Neuronal stem cell (in vitro differentiated cells): ENCODE measurements at regions not wholly inside any gene's neighbourhood (a gene's known extent, or its start where the extent isn't known, plus 50 kb on each side); places are given as distances from the start of the nearest gene placed in this dataset.

Source experiments
- DNase-seq: peaks from one replicate; pipeline ENCODE4 v3.0.0-alpha.2; 2013; ENCODE audit warnings: low spot score
- H2AFZ ChIP-seq: one replicate; pipeline ENCODE4 v1.6.1; 2013; ENCODE audit warnings: mild to moderate bottlenecking, low read length, inconsistent platforms
- H2AK5ac ChIP-seq: 2 replicates; pipeline ENCODE4 v1.6.1; 2013; ENCODE audit warnings: low read depth, mild to moderate bottlenecking, inconsistent platforms, low read length, moderate library complexity, mixed read lengths
- H2BK120ac ChIP-seq: 2 replicates; pipeline ENCODE4 v1.6.1; 2013; ENCODE audit warnings: low read depth, mild to moderate bottlenecking, inconsistent platforms, low read length, moderate library complexity, mixed read lengths
- H2BK12ac ChIP-seq: one replicate; pipeline ENCODE4 v1.6.1; 2013; ENCODE audit warnings: low read length, inconsistent platforms
- H2BK15ac ChIP-seq: 2 replicates; pipeline ENCODE4 v1.6.1; 2013; ENCODE audit warnings: mild to moderate bottlenecking, low read length, inconsistent platforms, mixed read lengths
- H2BK5ac ChIP-seq: one replicate; pipeline ENCODE4 v1.6.1; 2013; ENCODE audit warnings: inconsistent platforms, mild to moderate bottlenecking, low read length, moderate library complexity
- H3K14ac ChIP-seq: one replicate; pipeline ENCODE4 v1.6.1; 2013; ENCODE audit warnings: low read length, inconsistent platforms
- H3K18ac ChIP-seq: 2 replicates; pipeline ENCODE4 v1.6.1; 2013; ENCODE audit warnings: low read length, inconsistent platforms
- H3K23ac ChIP-seq: 2 replicates; pipeline ENCODE4 v1.6.1; 2013; ENCODE audit warnings: low read depth, mild to moderate bottlenecking, mixed read lengths, low read length, inconsistent platforms; ENCODE audit not compliant: poor library complexity
- H3K27ac ChIP-seq: replicated peaks from 3 replicates; pipeline ENCODE4 v1.5.1; 2013; ENCODE audit warnings: low read length, inconsistent platforms
- H3K27me3 ChIP-seq, 3 experiments: 2 replicates each; pipeline ENCODE4 v1.6.1; 2013; ENCODE audit warnings: low read length in 3 of 3, mild to moderate bottlenecking in 2 of 3, inconsistent platforms in 1 of 3, low read depth in 1 of 3, mixed read lengths in 1 of 3, moderate library complexity in 1 of 3; ENCODE audit not compliant: control insufficient read depth in 3 of 3, insufficient read depth in 3 of 3
- H3K36me3 ChIP-seq, 2 donors: replicated peaks in 1 of 2; 2 replicates each; pipeline ENCODE4 v1.6.1; 2013; ENCODE audit warnings: low read length in 2 of 2; ENCODE audit not compliant: control insufficient read depth in 2 of 2, insufficient read depth in 2 of 2
- H3K4ac ChIP-seq: 2 replicates; pipeline ENCODE4 v1.6.1; 2013; ENCODE audit warnings: inconsistent platforms, mild to moderate bottlenecking, low read length, moderate library complexity
- H3K4me1 ChIP-seq, 2 donors: 1 replicate in 1 of 2; 2 replicates in 1 of 2; pipeline ENCODE4 v1.6.1; 2013; ENCODE audit warnings: low read length in 2 of 2, low read depth in 1 of 2; ENCODE audit not compliant: control insufficient read depth in 2 of 2, insufficient read depth in 1 of 2
- H3K4me2 ChIP-seq: one replicate; pipeline ENCODE4 v1.6.1; 2013; ENCODE audit warnings: mild to moderate bottlenecking, low read length, inconsistent platforms; ENCODE audit not compliant: insufficient read depth, poor library complexity, severe bottlenecking
- H3K4me3 ChIP-seq, 2 donors: 2 replicates each; pipeline ENCODE4 v1.5.1; 2013; ENCODE audit warnings: low read length in 2 of 2, mild to moderate bottlenecking in 2 of 2, inconsistent platforms in 1 of 2, moderate library complexity in 1 of 2
- H3K79me1 ChIP-seq: one replicate; pipeline ENCODE4 v1.6.1; 2013; ENCODE audit warnings: low read depth, mild to moderate bottlenecking, inconsistent platforms, low read length, moderate library complexity
- H3K9ac ChIP-seq: one replicate; pipeline ENCODE4 v1.6.1; 2013; ENCODE audit warnings: mild to moderate bottlenecking, low read depth, low read length, inconsistent platforms; ENCODE audit not compliant: poor library complexity
- H3K9me3 ChIP-seq, 2 donors: replicated peaks in 1 of 2; 2 replicates each; pipeline versions ENCODE3 to v1.6.1; 2013; ENCODE audit warnings: low read length in 2 of 2, mild to moderate bottlenecking in 2 of 2, inconsistent platforms in 1 of 2, low read depth in 1 of 2, mixed read lengths in 1 of 2, moderate library complexity in 1 of 2; ENCODE audit not compliant: control insufficient read depth in 2 of 2, insufficient read depth in 1 of 2
- H4K8ac ChIP-seq: one replicate; pipeline ENCODE4 v1.6.1; 2013; ENCODE audit warnings: low read depth, mild to moderate bottlenecking, inconsistent platforms, low read length, moderate library complexity
- H4K91ac ChIP-seq: one replicate; pipeline ENCODE4 v1.6.1; 2013; ENCODE audit warnings: low read length, low read depth, mild to moderate bottlenecking, inconsistent platforms; ENCODE audit not compliant: poor library complexity
- WGBS, 2 donors: extraction: QIAGEN DNeasy Blood & Tissue Kit; methylation state at CpG; one replicate each; pipeline ENCODE4 v1.1.7; 2013; ENCODE audit warnings: missing lambda C conversion rate in 2 of 2, mixed read lengths in 1 of 2; ENCODE audit not compliant: insufficient read length in 2 of 2, insufficient replicate concordance in 1 of 2; ENCODE audit errors: extremely low coverage in 2 of 2; 5-methylcytosine and 5-hydroxymethylcytosine counted together

DNA sequence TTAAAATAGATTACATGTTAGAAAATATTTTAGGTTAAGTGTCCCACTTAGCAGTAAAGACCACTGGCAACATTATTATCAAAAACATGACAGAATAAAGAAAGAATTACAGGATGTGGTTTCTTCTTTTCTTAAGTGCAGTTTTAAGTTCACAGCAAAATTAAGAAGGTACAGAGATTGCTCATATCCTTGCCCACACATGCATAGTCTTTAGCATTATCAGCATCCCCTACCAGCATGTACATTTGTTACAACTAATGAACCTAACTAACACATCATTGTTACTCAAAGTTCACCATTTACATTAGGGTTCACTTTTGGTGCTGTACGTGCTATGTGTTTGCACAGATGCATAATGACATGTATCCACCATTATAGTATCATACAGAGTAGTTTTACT is 837.7 kb upstream of the CDH9 start:
- Histone ChIP-seq H3K27me3 (no peaks in the 10 kb centered on the region), H3K27ac (no peak overlapping the region), H3K18ac (no peak overlapping the region), H2BK12ac (no peak overlapping the region), H3K79me1 (no peaks in the 10 kb centered on the region), H3K4me1 (no peaks in the 10 kb centered on the region), H3K23ac (no peak overlapping the region), H3K9me3 (no peaks in the 10 kb centered on the region), H3K14ac (no peak overlapping the region), H3K9ac (no peak overlapping the region), H2BK120ac (no peak overlapping the region), H3K4me3 (no peak overlapping the region), H3K4ac (no peak overlapping the region), H2AK5ac (no peak overlapping the region), H2BK15ac (no peak overlapping the region), H2AFZ (no peak overlapping the region), H2BK5ac (no peak overlapping the region), H3K4me2 (no peak overlapping the region), H4K8ac (no peak overlapping the region), H4K91ac (no peak overlapping the region), H3K36me3 (no peaks in the 10 kb centered on the region)
- no CpG with 5 or more reads among the region's 1 CpG for WGBS, 2 donors
- DNase-seq: no peak

- DNase-seq: no peak
- no peak overlapping the region for H2BK120ac ChIP-seq
Observed at GRCh38 chr5:27875148-27875547, 836.8 kb upstream of the CDH9 start.

GRCh38 chr5:27868292-27868691 is 829.9 kb upstream of the CDH9 start:
- no peaks in the 10 kb centered on the region for H3K27me3 ChIP-seq
- no peak overlapping the region for H3K4me3 ChIP-seq
- H3K27ac ChIP-seq: no peak overlapping the region
- no peak overlapping the region for H3K4ac ChIP-seq
- DNase-seq: no peak
- no peak overlapping the region for H2BK120ac ChIP-seq
- no peak overlapping the region for H4K91ac ChIP-seq
- no peak overlapping the region for H2AK5ac ChIP-seq
- no peak overlapping the region for H3K18ac ChIP-seq
- H3K79me1 ChIP-seq: peaks cover under 1% of the 10 kb centered on the region
- peaks cover 0 to 2% of the 10 kb centered on the region in 2 donors for H3K9me3 ChIP-seq
- WGBS, 2 donors: no CpG with 5 or more reads among the region's 2 CpGs
- H4K8ac ChIP-seq: no peak overlapping the region
- H3K36me3 ChIP-seq: no peaks in the 10 kb centered on the region
- no peak overlapping the region for H3K9ac ChIP-seq
- H2AFZ ChIP-seq: no peak overlapping the region
- H3K4me2 ChIP-seq: no peak overlapping the region
- no peak overlapping the region for H2BK5ac ChIP-seq
- no peaks in the 10 kb centered on the region for H3K4me1 ChIP-seq
- H3K14ac ChIP-seq: no peak overlapping the region
- no peak overlapping the region for H2BK15ac ChIP-seq
- H3K23ac ChIP-seq: no peak overlapping the region
- no peak overlapping the region for H2BK12ac ChIP-seq

More at GRCh38 chr5:27875148-27875547, 836.8 kb upstream of the CDH9 start:
- no peaks in the 10 kb centered on the region for H3K4me1 ChIP-seq
- H2AFZ ChIP-seq: no peak overlapping the region
- H4K8ac ChIP-seq: no peak overlapping the region
- H3K9me3 ChIP-seq: peaks cover 0 to 2% of the 10 kb centered on the region in 2 donors
- H3K79me1 ChIP-seq: no peaks in the 10 kb centered on the region
- H2BK5ac ChIP-seq: no peak overlapping the region
- H2AK5ac ChIP-seq: no peak overlapping the region
- no peak overlapping the region for H2BK12ac ChIP-seq
- no peak overlapping the region for H3K4me3 ChIP-seq
- H4K91ac ChIP-seq: no peak overlapping the region
- no peak overlapping the region for H3K27ac ChIP-seq
- no peak overlapping the region for H3K23ac ChIP-seq
- H3K36me3 ChIP-seq: no peaks in the 10 kb centered on the region
- H3K4ac ChIP-seq: no peak overlapping the region
- no peaks in the 10 kb centered on the region for H3K27me3 ChIP-seq
- no peak overlapping the region for H3K18ac ChIP-seq
- H3K4me2 ChIP-seq: no peak overlapping the region
- no peak overlapping the region for H3K9ac ChIP-seq
- H2BK15ac ChIP-seq: no peak overlapping the region
- H3K14ac ChIP-seq: no peak overlapping the region

DNA sequence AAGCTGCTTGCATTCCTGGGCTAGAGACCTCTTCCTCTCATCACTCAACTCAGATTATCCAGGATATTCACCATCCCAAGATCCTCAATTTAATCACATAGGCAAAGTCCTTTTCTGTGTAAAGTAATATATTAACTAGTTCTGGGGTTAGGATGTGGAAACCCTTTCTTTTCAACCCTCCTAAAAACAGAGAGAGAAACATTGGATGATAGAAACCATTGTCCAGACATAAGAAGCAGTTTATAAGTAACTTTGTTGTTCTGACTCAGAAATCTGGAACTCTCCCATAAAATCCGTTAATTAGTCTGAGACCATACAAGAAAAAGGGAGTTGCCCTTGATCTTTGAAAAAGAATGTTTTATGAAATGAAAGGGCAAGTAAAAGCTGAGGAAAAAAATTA is 817.1 kb upstream of the CDH9 start:
- Histone ChIP-seq H3K23ac (no peak overlapping the region), H2BK15ac (no peak overlapping the region), H3K79me1 (no peaks in the 10 kb centered on the region), H3K4me1 (no peaks in the 10 kb centered on the region), H3K9me3 (peaks cover 2 to 5% of the 10 kb centered on the region in 2 donors), H3K4me2 (no peak overlapping the region), H3K4ac (no peak overlapping the region), H3K36me3 (no peaks in the 10 kb centered on the region), H2BK12ac (no peak overlapping the region), H3K4me3 (no peak overlapping the region), H2AFZ (no peak overlapping the region), H2BK5ac (no peak overlapping the region), H4K8ac (no peak overlapping the region), H3K18ac (no peak overlapping the region), H3K27me3 (no peaks in the 10 kb centered on the region), H4K91ac (no peak overlapping the region), H2AK5ac (no peak overlapping the region), H3K27ac (no peak overlapping the region), H3K14ac (no peak overlapping the region), H3K9ac (no peak overlapping the region), H2BK120ac (no peak overlapping the region)
- DNase-seq: no peak
- WGBS, 2 donors: no CpG with 5 or more reads among the region's 1 CpG
